Astrocyte (in vitro differentiated cells and primary cell): ENCODE measurements at regions not wholly inside any gene's neighbourhood (a gene's known extent, or its start where the extent isn't known, plus 50 kb on each side); places are given as distances from the start of the nearest gene placed in this dataset.

Experiments used
- DNase-seq: peaks from one replicate; pipeline ENCODE4 v3.0.0-alpha.2; 2010; ENCODE audit warnings: low read depth
- FAIRE-seq: peaks from 2 replicates; lab custom pipeline; 2011; peaks lifted over from hg19 to GRCh38; lab: Jason Lieb, UNC
- H2AFZ ChIP-seq: 2 replicates; pipeline ENCODE4 v1.6.0; 2012; ENCODE audit warnings: low read depth, low read length, inconsistent platforms
- H3K27ac ChIP-seq: 2 replicates; pipeline ENCODE4 v1.5.1; 2011; ENCODE audit warnings: low read depth, low read length, inconsistent platforms
- H3K27me3 ChIP-seq: 2 replicates; pipeline ENCODE4 v1.6.0; 2011; ENCODE audit warnings: low read length, inconsistent platforms; ENCODE audit not compliant: insufficient read depth
- H3K36me3 ChIP-seq: 2 replicates; pipeline ENCODE4 v1.5.1; 2011; ENCODE audit warnings: low read length, inconsistent platforms; ENCODE audit not compliant: insufficient read depth
- H3K4me1 ChIP-seq: 2 replicates; pipeline ENCODE4 v1.5.1; 2011; ENCODE audit warnings: low read length, inconsistent platforms; ENCODE audit not compliant: insufficient read depth
- H3K4me2 ChIP-seq: 2 replicates; pipeline ENCODE4 v1.6.0; 2012; ENCODE audit warnings: low read length, inconsistent platforms
- H3K4me3 ChIP-seq: 2 replicates; pipeline ENCODE4 v1.5.1; 2011; ENCODE audit warnings: low read depth, mild to moderate bottlenecking, low read length, inconsistent platforms; ENCODE audit not compliant: insufficient read depth
- H3K79me2 ChIP-seq: 2 replicates; pipeline ENCODE4 v1.6.0; 2012; ENCODE audit warnings: mild to moderate bottlenecking, low read length, inconsistent platforms; ENCODE audit not compliant: insufficient read depth
- H3K9ac ChIP-seq: 2 replicates; pipeline ENCODE4 v1.6.0; 2012; ENCODE audit warnings: mild to moderate bottlenecking, low read length, inconsistent platforms
- H3K9me3 ChIP-seq: 2 replicates; pipeline ENCODE4 v1.5.1; 2012; ENCODE audit warnings: low read depth, mild to moderate bottlenecking, low read length, inconsistent platforms; ENCODE audit not compliant: insufficient read depth
- H4K20me1 ChIP-seq: 2 replicates; pipeline ENCODE4 v1.6.0; 2012; ENCODE audit warnings: low read length, inconsistent platforms; ENCODE audit not compliant: insufficient read depth
- H3K27ac Mint-ChIP-seq: one replicate; pipeline ENCODE4 v1.8.0; 2021; ENCODE audit warnings: mild to moderate bottlenecking, mixed read lengths; ENCODE audit not compliant: unreplicated experiment
- H3K27me3 Mint-ChIP-seq: one replicate; pipeline ENCODE4 v1.8.0; 2021; ENCODE audit warnings: low read depth, mixed read lengths; ENCODE audit not compliant: unreplicated experiment
- H3K36me3 Mint-ChIP-seq: one replicate; pipeline ENCODE4 v1.8.0; 2021; ENCODE audit warnings: low read depth, mixed read lengths; ENCODE audit not compliant: unreplicated experiment
- H3K4me1 Mint-ChIP-seq: one replicate; pipeline ENCODE4 v1.8.0; 2021; ENCODE audit warnings: low read depth, mixed read lengths; ENCODE audit not compliant: unreplicated experiment
- H3K4me3 Mint-ChIP-seq: one replicate; pipeline ENCODE4 v1.8.0; 2021; ENCODE audit warnings: mild to moderate bottlenecking, moderate library complexity, mixed read lengths; ENCODE audit not compliant: unreplicated experiment
- H3K9me3 Mint-ChIP-seq: one replicate; pipeline ENCODE4 v1.8.0; 2021; ENCODE audit warnings: mild to moderate bottlenecking, mixed read lengths; ENCODE audit not compliant: unreplicated experiment
- CTCF ChIP-seq: IDR thresholded peaks from 2 replicates; pipeline ENCODE4 v1.5.1; 2011; ENCODE audit warnings: low read depth, mild to moderate bottlenecking, inconsistent platforms, low read length, moderate library complexity; ENCODE audit not compliant: insufficient read depth
- EZH2 ChIP-seq: IDR thresholded peaks from 2 replicates; pipeline ENCODE4 v1.6.1; 2012; ENCODE audit warnings: mild to moderate bottlenecking, low read length, inconsistent platforms; ENCODE audit not compliant: insufficient read depth

DNA sequence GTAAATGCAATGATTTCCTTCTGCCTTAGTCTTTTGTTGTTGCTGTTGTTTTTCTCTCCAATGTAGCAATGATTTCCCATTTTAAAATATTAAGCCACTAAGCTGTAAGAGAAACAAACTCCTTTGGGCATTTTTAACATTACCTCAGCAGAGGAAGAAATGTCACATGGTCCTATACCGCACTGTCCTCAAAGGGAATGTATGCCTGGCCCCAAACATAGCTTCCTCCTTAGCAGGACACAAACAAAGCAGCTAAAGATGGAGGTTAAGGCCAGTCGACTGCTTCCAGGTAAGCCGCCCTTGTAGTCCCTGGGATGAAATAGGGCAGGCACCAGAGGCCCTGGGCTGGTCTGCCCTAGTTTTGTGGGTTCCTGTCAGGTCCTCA is 249.0 kb downstream of the TSHZ3 start:
- Mint-ChIP-seq H3K9me3 (no peaks in the 10 kb centered on the region), H3K27ac (no peak overlapping the region), H3K4me1 (peaks cover 2% of the 10 kb centered on the region)

GRCh38 chr19:31099515-31100205 is 249.6 kb downstream of the TSHZ3 start:
- Histone ChIP-seq H2AFZ (no peak overlapping the region), H3K9ac (no peak overlapping the region), H3K4me2 (no peak overlapping the region), H3K36me3 (no peaks in the 10 kb centered on the region), H4K20me1 (no peaks in the 10 kb centered on the region), H3K27me3 (no peaks in the 10 kb centered on the region), H3K27ac (no peak overlapping the region), H3K9me3 (no peaks in the 10 kb centered on the region), H3K4me3 (no peak overlapping the region), H3K4me1 (no peaks in the 10 kb centered on the region), H3K79me2 (no peaks in the 10 kb centered on the region)
- Mint-ChIP-seq H3K4me1 (peaks cover 2% of the 10 kb centered on the region), H3K27ac (no peak overlapping the region), H3K4me3 (no peak overlapping the region), H3K36me3 (no peaks in the 10 kb centered on the region), H3K9me3 (no peaks in the 10 kb centered on the region), H3K27me3 (no peaks in the 10 kb centered on the region)
- no peak for TF ChIP-seq EZH2
- TF ChIP-seq CTCF, result no peak
- no peak for DNase-seq
- FAIRE-seq, result no peak

More for the DNA sequence above, 249.0 kb downstream of the TSHZ3 start:
- no peak overlapping the region for H3K4me3 Mint-ChIP-seq
- H3K36me3 Mint-ChIP-seq, result no peaks in the 10 kb centered on the region
- TF ChIP-seq CTCF (no peak), EZH2 (no peak)
- DNase-seq (no peak), FAIRE-seq (no peak)
- no peak overlapping the region for H2AFZ ChIP-seq
- H3K9ac ChIP-seq, result no peak overlapping the region
- no peaks in the 10 kb centered on the region for H4K20me1 ChIP-seq
- no peaks in the 10 kb centered on the region for H3K27me3 ChIP-seq
- H3K4me1 ChIP-seq, result no peaks in the 10 kb centered on the region
- H3K27ac ChIP-seq, result no peak overlapping the region
- H3K36me3 ChIP-seq, result no peaks in the 10 kb centered on the region
- no peaks in the 10 kb centered on the region for H3K79me2 ChIP-seq
- H3K4me3 ChIP-seq, result no peak overlapping the region
- no peaks in the 10 kb centered on the region for H3K9me3 ChIP-seq
- no peak overlapping the region for H3K4me2 ChIP-seq
- no peaks in the 10 kb centered on the region for H3K27me3 Mint-ChIP-seq

- Histone ChIP-seq H3K27ac (no peak overlapping the region), H3K79me2 (no peaks in the 10 kb centered on the region), H3K9me3 (no peaks in the 10 kb centered on the region), H3K4me1 (no peaks in the 10 kb centered on the region), H2AFZ (no peak overlapping the region), H3K27me3 (no peaks in the 10 kb centered on the region), H3K4me3 (no peak overlapping the region), H3K4me2 (no peak overlapping the region), H3K36me3 (no peaks in the 10 kb centered on the region), H4K20me1 (no peaks in the 10 kb centered on the region), H3K9ac (no peak overlapping the region)
- no peak overlapping the region for H3K27ac Mint-ChIP-seq
- H3K9me3 Mint-ChIP-seq, result no peaks in the 10 kb centered on the region
- FAIRE-seq (no peak), DNase-seq (no peak)
- no peaks in the 10 kb centered on the region for H3K36me3 Mint-ChIP-seq
- no peak overlapping the region for H3K4me3 Mint-ChIP-seq
- peaks cover 7% of the 10 kb centered on the region for H3K27me3 Mint-ChIP-seq
- H3K4me1 Mint-ChIP-seq, result peaks cover 2% of the 10 kb centered on the region
- TF ChIP-seq EZH2 (no peak), CTCF (no peak)
These were observed 250.4 kb downstream of the TSHZ3 start for GRCh38 chr19:31098836-31099235.
